K562 (cell line): ENCODE measurements at regions not wholly inside any gene's neighbourhood (a gene's known extent, or its start where the extent isn't known, plus 50 kb on each side); places are given as distances from the start of the nearest gene placed in this dataset.

Source experiments
- ATAC-seq: fragments of 200-7000 bp; cut with Tn5 transposase; 3 replicates; pipeline ENCODE4 v1.9.1; 2020; ENCODE audit warnings: moderate library complexity
- BruUV-seq: library from RNA; stranded (reverse); fragments of 400-500 nt; replicated peaks from 2 replicates; lab custom pipeline; 2021; lab: Mats Ljungman, UMichigan
- CTCF ChIA-PET: fragments of 300-600 bp; formaldehyde crosslinking; extraction: SDS; loops from one replicate; lab custom pipeline; 2021; ENCODE audit warnings: low intra/inter-chr PET ratio; lab: Yijun Ruan, JAX
- POLR2A ChIA-PET: fragments of 300-600, 350-650 bp; sonication (Branson Sonifier 250); formaldehyde crosslinking; extraction: SDS; loops from one replicate; lab custom pipeline; 2021; ENCODE audit warnings: antibody characterized with exemption, inconsistent platforms; lab: Yijun Ruan, JAX
- DNase-seq, 4 experiments: peaks; one replicate each; pipeline versions ENCODE4 v3.0.0 to v3.0.0-alpha.2; 2011 to 2018; ENCODE audit warnings: low spot score in 3 of 4, mixed read lengths in 3 of 4; ENCODE audit errors: extremely low read depth in 1 of 4
- FAIRE-seq: peaks from 2 replicates; lab custom pipeline; 2011; peaks lifted over from hg19 to GRCh38; lab: Jason Lieb, UNC
- H2AFZ ChIP-seq: 2 replicates; pipeline ENCODE4 v1.6.0; 2011; ENCODE audit warnings: low read depth, low read length, control low read depth, inconsistent platforms
- H3K27ac ChIP-seq: fragments of 200-600 bp; 3 replicates; pipeline ENCODE4 v1.8.0; 2011; ENCODE audit warnings: low read depth, mild to moderate bottlenecking, control low read depth, inconsistent platforms, low read length, moderate library complexity, mixed read lengths; ENCODE audit errors: extremely low read depth
- H3K27me3 ChIP-seq, 2 experiments: fragments of 300-600 bp in 1 of 2; 2 replicates in 1 of 2; 3 replicates in 1 of 2; pipeline versions ENCODE4 v1.6.0 to v1.8.0; 2011; ENCODE audit warnings: inconsistent platforms in 2 of 2, low read length in 2 of 2, mild to moderate bottlenecking in 1 of 2, mixed read lengths in 1 of 2, moderate library complexity in 1 of 2; ENCODE audit not compliant: control insufficient read depth in 2 of 2, insufficient read depth in 2 of 2
- H3K36me3 ChIP-seq: fragments of 300-600 bp; 3 replicates; pipeline ENCODE4 v1.8.0; 2011; ENCODE audit warnings: mild to moderate bottlenecking, low read length, inconsistent platforms; ENCODE audit not compliant: control insufficient read depth, insufficient read depth
- H3K4me1 ChIP-seq, 2 experiments: fragments of 200-600 bp in 1 of 2; replicated peaks in 1 of 2; 2 replicates in 1 of 2; 3 replicates in 1 of 2; pipeline versions ENCODE4 v1.5.1 to v1.8.0; 2011; ENCODE audit warnings: inconsistent platforms in 2 of 2, low read length in 2 of 2, mild to moderate bottlenecking in 1 of 2, mixed read lengths in 1 of 2, moderate library complexity in 1 of 2; ENCODE audit not compliant: control insufficient read depth in 2 of 2, insufficient read depth in 2 of 2
- H3K4me2 ChIP-seq: 2 replicates; pipeline ENCODE4 v1.6.1; 2011; ENCODE audit warnings: low read length, control low read depth, inconsistent platforms, mixed read lengths; ENCODE audit not compliant: insufficient read depth
- H3K4me3 ChIP-seq: fragments of 200-600 bp; sonication (generic), shearing (Covaris generic); 2 replicates; pipeline ENCODE4 v1.5.1; 2016; ENCODE audit warnings: control low read depth, inconsistent platforms
- H3K79me2 ChIP-seq: fragments of 200-600 bp; 3 replicates; pipeline ENCODE4 v1.8.0; 2011; ENCODE audit warnings: low read length, inconsistent platforms; ENCODE audit not compliant: control insufficient read depth, insufficient read depth
- H3K9ac ChIP-seq, 2 experiments: 2 replicates each; pipeline versions ENCODE4 v1.6.0 to v1.6.1; 2011; ENCODE audit warnings: low read depth in 2 of 2, low read length in 2 of 2, control low read depth in 1 of 2, inconsistent platforms in 1 of 2, mild to moderate bottlenecking in 1 of 2, mixed read lengths in 1 of 2; ENCODE audit not compliant: insufficient read depth in 1 of 2
- H3K9me1 ChIP-seq: one replicate; pipeline ENCODE4 v1.6.0; 2011; ENCODE audit warnings: inconsistent platforms, mild to moderate bottlenecking, low read length, moderate library complexity; ENCODE audit not compliant: control insufficient read depth, insufficient read depth
- H3K9me3 ChIP-seq: replicated peaks from 2 replicates; pipeline ENCODE4 v1.5.1; 2011; ENCODE audit warnings: low read depth, low read length, inconsistent platforms; ENCODE audit not compliant: control insufficient read depth, insufficient read depth
- H4K20me1 ChIP-seq: replicated peaks from 2 replicates; pipeline ENCODE4 v1.6.1; 2011; ENCODE audit warnings: low read length, inconsistent platforms, mixed read lengths; ENCODE audit not compliant: control insufficient read depth, insufficient read depth
- ATF4 ChIP-seq: fragments of 450-650 bp; formaldehyde crosslinking; IDR thresholded peaks from 2 replicates; pipeline ENCODE4 v1.4.0; 2022; ENCODE audit warnings: mild to moderate bottlenecking, moderate library complexity
- BMI1 ChIP-seq: fragments of 150-350 bp; IDR thresholded peaks from 2 replicates; pipeline ENCODE4 v1.6.1; 2014; ENCODE audit warnings: low read length
- HDAC3 ChIP-seq: fragments of 450-650 bp; IDR thresholded peaks from 2 replicates; pipeline ENCODE4 v1.6.1; 2018; ENCODE audit warnings: borderline replicate concordance, mild to moderate bottlenecking, moderate library complexity; ENCODE audit not compliant: partially characterized antibody
- KAT2B ChIP-seq: IDR thresholded peaks from one replicate; pipeline ENCODE4 v1.6.1; 2012; ENCODE audit warnings: low read depth, mild to moderate bottlenecking, control low read depth, inconsistent platforms, low read length, moderate library complexity
- MEF2D ChIP-seq: conservative IDR thresholded peaks from 2 replicates; pipeline ENCODE4 v1.6.1; 2016; ENCODE audit warnings: low read depth, missing genetic modification characterization, missing compliant biosample characterization
- NELFE ChIP-seq: IDR thresholded peaks from 2 replicates; pipeline ENCODE4 v1.6.1; 2011; ENCODE audit warnings: mild to moderate bottlenecking; ENCODE audit not compliant: insufficient read depth, insufficient read length
- PHB ChIP-seq: fragments of 250-450 bp; sonication (Bioruptor Pico); IDR thresholded peaks from 2 replicates; pipeline ENCODE4 v1.5.0; 2021
- POLR2B ChIP-seq: fragments of 450-650 bp; IDR thresholded peaks from 2 replicates; pipeline ENCODE4 v1.6.1; 2018; ENCODE audit warnings: low read depth; ENCODE audit not compliant: partially characterized antibody
- POU5F1 ChIP-seq: fragments of 150-350 bp; IDR thresholded peaks from 2 replicates; pipeline ENCODE4 v1.6.1; 2014; ENCODE audit warnings: borderline replicate concordance, low read length, low read depth, mild to moderate bottlenecking; ENCODE audit not compliant: partially characterized antibody
- RAD51 ChIP-seq: fragments of 450-650 bp; IDR thresholded peaks from 2 replicates; pipeline ENCODE4 v1.7.1; 2016; ENCODE audit warnings: low read depth, mild to moderate bottlenecking, borderline replicate concordance
- RNF219 ChIP-seq: fragments of 250-450 bp; sonication (Bioruptor Pico); IDR thresholded peaks from 2 replicates; pipeline ENCODE4 v1.5.0; 2022; ENCODE audit warnings: mild to moderate bottlenecking
- SAP30 ChIP-seq: fragments of 200-600 bp; sonication (generic); IDR thresholded peaks from 2 replicates; pipeline ENCODE4 v1.6.1; 2012; ENCODE audit warnings: borderline replicate concordance, low read depth, mild to moderate bottlenecking, moderate library complexity, low read length, control low read depth, inconsistent platforms; ENCODE audit not compliant: insufficient read depth, poor library complexity, severe bottlenecking
- SIN3A ChIP-seq, 2 experiments: fragments of 150-350 bp in 1 of 2; IDR thresholded peaks; 2 replicates each; pipeline ENCODE4 v1.6.1; 2011 to 2016; ENCODE audit warnings: borderline replicate concordance in 2 of 2, low read depth in 2 of 2, low read length in 2 of 2, mild to moderate bottlenecking in 2 of 2, moderate library complexity in 2 of 2; ENCODE audit not compliant: control insufficient read depth in 1 of 2
- SNIP1 ChIP-seq: fragments of 450-650 bp; IDR thresholded peaks from 2 replicates; pipeline ENCODE4 v1.7.1; 2017; ENCODE audit warnings: low read depth, mild to moderate bottlenecking
- USF1 ChIP-seq: sonication (generic); formaldehyde crosslinking; IDR thresholded peaks from 2 replicates; pipeline ENCODE4 v1.9.0; 2022; ENCODE audit warnings: mild to moderate bottlenecking, missing genetic modification reagents
- XRCC4 ChIP-seq: IDR thresholded peaks from one replicate; pipeline ENCODE4 v1.6.1; 2011; ENCODE audit not compliant: insufficient read depth, insufficient read length; ENCODE audit errors: extremely low read depth
- ZBTB12 ChIP-seq: fragments of 250-450 bp; sonication (Bioruptor Pico); IDR thresholded peaks from 2 replicates; pipeline ENCODE4 v1.4.0; 2020
- WGBS: fragments of 100-300 bp; shearing (Covaris generic); methylation state at CpG from one replicate; pipeline ENCODE4 v1.1.6; 2016; ENCODE audit warnings: low coverage, mixed read lengths; ENCODE audit not compliant: insufficient coverage; ENCODE audit errors: missing lambda C conversion rate; 5-methylcytosine and 5-hydroxymethylcytosine counted together
- in situ Hi-C: fragments of 300-500 bp; cut with MboI; formaldehyde crosslinking; loops from 4 replicates; pipeline ENCODE4 v1.15.0; 2018; ENCODE audit warnings: inconsistent platforms, mixed read lengths
- intact Hi-C: fragments of 100-400 bp; cut with micrococcal nuclease; formaldehyde crosslinking; loops from 2 replicates; pipeline ENCODE4 v1.14.2; 2022

GRCh38 chr7:112929421-112929820 is 139.2 kb upstream of the TMEM168 start:
- intact Hi-C loops (no loop called here), in situ Hi-C loops (no loop called here)
- Histone ChIP-seq H3K9me3 (no peaks in the 10 kb centered on the region), H3K4me2 (no peak overlapping the region), H3K9me1 (no peaks in the 10 kb centered on the region), H3K36me3 (no peaks in the 10 kb centered on the region; the same call in 2 of the 3 replicates), H3K27ac (no peak overlapping the region), H2AFZ (no peak overlapping the region), H3K9ac (no peak overlapping the region), H3K27me3 (no peaks in the 10 kb centered on the region), H3K4me1 (no peaks in the 10 kb centered on the region; a peak in 1 of 5 replicates), H4K20me1 (no peaks in the 10 kb centered on the region), H3K4me3 (no peak overlapping the region), H3K79me2 (no peaks in the 10 kb centered on the region; the same call in 2 of the 3 replicates)
- ChIA-PET CTCF (no interaction called here), POLR2A (no interaction called here)
- DNase-seq, result no peak
- ATAC-seq, result no peak
- no peak for FAIRE-seq
- TF ChIP-seq SIN3A (IDR thresholded peaks at IDR 0.05; ENCODE audit: borderline replicate concordance in 2 of 2, control insufficient read depth in 1 of 2, low read depth in 2 of 2, low read length in 2 of 2) (no peak), RNF219 (CRISPR knock-in tag) (no peak), KAT2B (no peak), HDAC3 (no peak), NELFE (no peak), MEF2D (tag) (no peak), SAP30 (no peak), ZBTB12 (CRISPR knock-in tag) (no peak), SNIP1 (no peak), BMI1 (no peak), PHB (CRISPR knock-in tag) (no peak), POU5F1 (no peak), ATF4 (CRISPR knock-in tag) (no peak), XRCC4 (no peak), POLR2B (no peak), RAD51 (no peak), USF1 (CRISPR knock-in tag) (no peak)
- BruUV-seq, result no TSS peak
- WGBS, result 61% methylated on average over 3 of the region's 3 CpGs
